Gastrocnemius medialis (tissue), 4 donors: ENCODE measurements at regions not wholly inside any gene's neighbourhood (a gene's known extent, or its start where the extent isn't known, plus 50 kb on each side); places are given as distances from the start of the nearest gene placed in this dataset.

Experiments used
- ATAC-seq, 2 donors: fragments of 150-250 bp; one replicate each; pipeline ENCODE4 v1.9.1; 2016
- DNase-seq, 2 donors: peaks; one replicate each; pipeline ENCODE4 v3.0.0-alpha.2; 2019
- H3K27ac ChIP-seq, 4 donors: fragments of 200-600 bp; sonication (generic); 1 replicate in 1 of 4; 2 replicates in 3 of 4; pipeline ENCODE4 v1.5.1; 2016 to 2018; ENCODE audit warnings: mild to moderate bottlenecking in 2 of 4, moderate library complexity in 1 of 4
- H3K27me3 ChIP-seq, 3 donors: fragments of 200-600 bp; sonication (generic) in 2 of 3; 1 replicate in 1 of 3; 2 replicates in 2 of 3; pipeline versions ENCODE4 v1.5.1 to v1.6.0; 2016 to 2019; ENCODE audit warnings: mild to moderate bottlenecking in 1 of 3, moderate library complexity in 1 of 3
- H3K36me3 ChIP-seq, 2 donors: fragments of 200-600 bp; sonication (generic) in 1 of 2; one replicate each; pipeline ENCODE4 v1.5.1; 2017 to 2018
- H3K4me1 ChIP-seq, 2 donors: fragments of 200-600 bp; sonication (generic) in 1 of 2; one replicate each; pipeline ENCODE4 v1.5.1; 2016 to 2017; ENCODE audit warnings: mild to moderate bottlenecking in 2 of 2
- H3K4me3 ChIP-seq, 4 donors: fragments of 200-600 bp; sonication (generic) in 3 of 4; 1 replicate in 1 of 4; 2 replicates in 3 of 4; pipeline ENCODE4 v1.5.1; 2016 to 2019; ENCODE audit warnings: mild to moderate bottlenecking in 2 of 4
- H3K9me3 ChIP-seq, 3 donors: fragments of 200-600 bp; sonication (generic) in 2 of 3; 1 replicate in 1 of 3; 2 replicates in 2 of 3; pipeline ENCODE4 v1.5.1; 2016 to 2019
- CTCF ChIP-seq, 5 experiments: fragments of 450-650 bp in 3 of 5; fragments of 200-600 bp in 2 of 5; sonication (generic) in 2 of 5; IDR thresholded peaks in 4 of 5; conservative IDR thresholded peaks in 1 of 5; 1 replicate in 4 of 5; 2 replicates in 1 of 5; pipeline ENCODE4 v1.5.1; 2016 to 2019; ENCODE audit warnings: antibody characterized with exemption in 5 of 5, mild to moderate bottlenecking in 3 of 5, moderate library complexity in 3 of 5
- POLR2A ChIP-seq, 2 donors: fragments of 450-650 bp; IDR thresholded peaks; one replicate each; pipeline ENCODE4 v1.6.1; 2017; ENCODE audit warnings: antibody characterized with exemption in 2 of 2, mild to moderate bottlenecking in 2 of 2, moderate library complexity in 2 of 2
- in situ Hi-C, 4 donors: fragments of 200-750 bp; cut with MboI; loops; one replicate each; pipeline versions ENCODE4 v1.15.0 to v1.8.0; 2017; ENCODE audit warnings: low sequenced_read_pairs in 4 of 4
- intact Hi-C: fragments of 100-400 bp; cut with DNase I; formaldehyde crosslinking; loops from one replicate; pipeline ENCODE4 v1.15.1; 2023; ENCODE audit warnings: low total_unique reads

DNA sequence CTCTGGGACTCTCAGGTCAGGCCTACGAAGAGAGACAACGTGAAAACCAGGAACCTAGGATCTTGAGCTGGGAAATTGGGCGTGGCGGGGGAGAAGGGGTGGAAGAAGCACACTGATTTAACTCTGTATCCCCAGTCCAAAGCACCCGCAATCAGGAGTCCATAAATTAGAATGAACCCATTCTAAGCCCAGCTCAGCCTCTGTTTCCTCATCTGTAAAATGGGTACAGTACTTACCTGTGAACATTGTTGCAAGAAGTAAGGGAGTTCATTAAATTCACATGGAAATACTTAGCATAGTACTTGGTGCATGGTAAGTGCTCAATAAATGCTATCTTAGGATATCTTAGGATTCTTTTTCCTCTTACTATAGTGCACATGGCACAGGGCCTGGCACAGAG is 326.7 kb downstream of the BCOR start:
- in situ Hi-C loops (no loop called here), intact Hi-C loops (no loop called here)
- ATAC-seq (no peak), DNase-seq (no peak)
- TF ChIP-seq POLR2A (IDR thresholded peaks at IDR 0.05) (no peak), CTCF (IDR thresholded peaks at IDR 0.05 in 4 of 5, conservative IDR thresholded peaks at IDR 0.05 in 1 of 5) (no peak)
- H3K9me3 ChIP-seq = no peaks in the 10 kb centered on the region
- no peaks in the 10 kb centered on the region for H3K27me3 ChIP-seq
- H3K36me3 ChIP-seq = no peaks in the 10 kb centered on the region
- peaks cover 0 to 14% of the 10 kb centered on the region in 2 donors for H3K4me1 ChIP-seq
- no peak overlapping the region for H3K27ac ChIP-seq
- H3K4me3 ChIP-seq = no peak overlapping the region

- Histone ChIP-seq H3K4me1 (peaks cover 0 to 8% of the 10 kb centered on the region in 2 donors), H3K4me3 (no peak overlapping the region), H3K36me3 (no peaks in the 10 kb centered on the region), H3K9me3 (no peaks in the 10 kb centered on the region), H3K27me3 (no peaks in the 10 kb centered on the region), H3K27ac (peak overlapping the region in 1 of 4 donors; percentile 25)
- DNase-seq = peak; percentile 5 to 21
- intact Hi-C loops (no loop called here), in situ Hi-C loops (no loop called here)
- ATAC-seq = peak in 1 of 2 donors; percentile 88
- TF ChIP-seq CTCF (IDR thresholded peaks at IDR 0.05 in 4 of 5, conservative IDR thresholded peaks at IDR 0.05 in 1 of 5) = no peak
- TF ChIP-seq POLR2A (IDR thresholded peaks at IDR 0.05) = no peak
Measured at GRCh38 chrX:39772057-39772832, 325.5 kb downstream of the BCOR start.

- ATAC-seq = no peak
- in situ Hi-C loops (no loop called here), intact Hi-C loops (no loop called here)
Measured at GRCh38 chrX:39773150-39773549, 324.6 kb downstream of the BCOR start.

GRCh38 chrX:39773923-39774773 is 323.6 kb downstream of the BCOR start:
- DNase-seq (no peak), ATAC-seq (no peak)
- H3K4me3 ChIP-seq = no peak overlapping the region
- H3K27ac ChIP-seq = no peak overlapping the region
- H3K36me3 ChIP-seq = no peaks in the 10 kb centered on the region
- H3K9me3 ChIP-seq = no peaks in the 10 kb centered on the region
- intact Hi-C loops = no loop called here
- TF ChIP-seq POLR2A (IDR thresholded peaks at IDR 0.05) = no peak
- TF ChIP-seq CTCF (IDR thresholded peaks at IDR 0.05 in 4 of 5, conservative IDR thresholded peaks at IDR 0.05 in 1 of 5) = no peak
- H3K27me3 ChIP-seq = no peaks in the 10 kb centered on the region
- peaks cover 0 to 7% of the 10 kb centered on the region in 2 donors for H3K4me1 ChIP-seq
- in situ Hi-C loops = no loop called here

More at GRCh38 chrX:39773150-39773549, 324.6 kb downstream of the BCOR start:
- H3K9me3 ChIP-seq = no peaks in the 10 kb centered on the region
- TF ChIP-seq POLR2A (IDR thresholded peaks at IDR 0.05) = no peak
- no peak for TF ChIP-seq CTCF (IDR thresholded peaks at IDR 0.05 in 4 of 5, conservative IDR thresholded peaks at IDR 0.05 in 1 of 5)
- peaks cover 0 to 7% of the 10 kb centered on the region in 2 donors for H3K4me1 ChIP-seq
- H3K27ac ChIP-seq = no peak overlapping the region
- no peaks in the 10 kb centered on the region for H3K27me3 ChIP-seq
- no peak for DNase-seq
- no peak overlapping the region for H3K4me3 ChIP-seq
- no peaks in the 10 kb centered on the region for H3K36me3 ChIP-seq
